ENCODE measurements at regions not wholly inside any gene's neighbourhood (a gene's known extent, or its start where the extent isn't known, plus 50 kb on each side); places are given as distances from the start of the nearest gene placed in this dataset.

DNA sequence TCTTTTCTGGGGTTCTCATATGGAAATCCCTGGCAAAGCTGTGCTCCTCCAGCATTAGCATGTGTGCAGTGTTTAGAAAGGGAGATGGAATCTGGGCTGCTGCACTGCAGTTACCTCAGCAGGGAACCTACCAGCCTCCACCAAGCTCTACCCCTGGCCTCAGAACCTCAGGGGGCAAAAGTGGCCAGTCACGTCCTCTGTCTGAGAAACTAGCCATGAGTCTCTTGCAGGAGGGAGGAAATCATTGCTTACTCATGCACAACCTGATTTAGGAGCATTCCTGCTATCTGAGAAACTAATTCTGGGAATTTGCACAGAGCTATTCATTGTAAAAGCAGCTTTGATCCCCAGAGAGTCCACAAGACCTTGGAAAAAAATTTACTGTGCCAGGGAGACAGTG, 80.6 kb upstream of the IPO9 start:
- Mint-ChIP-seq H3K9me3 (ENCODE audit: insufficient read depth) (no peaks in the 10 kb centered on the region), H3K27me3 (no peaks in the 10 kb centered on the region), H3K27ac (no peak overlapping the region), H3K4me3 (no peak overlapping the region), H3K4me1 (no peaks in the 10 kb centered on the region)
- no peak overlapping the region for H3K9ac ChIP-seq (ENCODE audit: low read length)
- ATAC-seq (ENCODE audit: low read depth) (no peak), DNase-seq (no peak)
- CTCF ChIA-PET, result interaction anchor here (1.3 to 2.0 kb wide), 2 partner anchors 34 to 39 kb away, joined by 4 to 5 read pairs; no protein-coding TSS in a partner anchor
- H3K4me1 ChIP-seq (ENCODE audit: control insufficient read depth in 2 of 2, insufficient read depth in 2 of 2, low read length in 2 of 2), result no peaks in the 10 kb centered on the region
- no peak overlapping the region for H3K4me3 ChIP-seq (ENCODE audit: control extremely low read depth in 1 of 5, extremely low read depth in 1 of 5, insufficient read depth in 1 of 5, low read depth in 2 of 5, low read length in 4 of 5)
- H4K20me1 ChIP-seq (ENCODE audit: control insufficient read depth, insufficient read depth, low read length, poor library complexity, severe bottlenecking), result no peaks in the 10 kb centered on the region
- H3K79me2 ChIP-seq (ENCODE audit: control insufficient read depth, insufficient read depth, low read length), result no peaks in the 10 kb centered on the region
- intact Hi-C loops (cut with micrococcal nuclease), result no loop called here
- no peak for TF ChIP-seq EZH2 (IDR thresholded peaks at IDR 0.05; ENCODE audit: borderline replicate concordance, insufficient read depth, low read depth, low read length, poor library complexity, severe bottlenecking)
- POLR2A ChIA-PET, result no interaction called here
- H3K36me3 ChIP-seq (replicated peaks in 1 of 2; ENCODE audit: control extremely low read depth in 1 of 2, control insufficient read depth in 1 of 2, extremely low read depth in 1 of 2, insufficient read depth in 2 of 2, low read length in 1 of 2), result no peaks in the 10 kb centered on the region
- H2AFZ ChIP-seq (ENCODE audit: insufficient read depth, low read depth, low read length, poor library complexity, severe bottlenecking), result no peak overlapping the region
- no peaks in the 10 kb centered on the region for H3K9me3 ChIP-seq (ENCODE audit: control extremely low read depth in 1 of 3, control insufficient read depth in 2 of 3, insufficient read depth in 1 of 3, low read length in 2 of 3)
- 88% methylated on average over 1 of the region's 1 CpG for WGBS (ENCODE audit: insufficient coverage)
- peaks cover 0 to 2% (median 0%) of the 10 kb centered on the region in 4 experiments for H3K27me3 ChIP-seq (replicated peaks in 1 of 4; ENCODE audit: control extremely low read depth in 1 of 4, control insufficient read depth in 3 of 4, insufficient read depth in 4 of 4, low read length in 3 of 4)
- no peak overlapping the region for H3K27ac ChIP-seq (ENCODE audit: low read length in 2 of 2)
- no peak overlapping the region for H3K4me2 ChIP-seq (replicated peaks; ENCODE audit: low read depth, low read length, poor library complexity, severe bottlenecking)

DNA sequence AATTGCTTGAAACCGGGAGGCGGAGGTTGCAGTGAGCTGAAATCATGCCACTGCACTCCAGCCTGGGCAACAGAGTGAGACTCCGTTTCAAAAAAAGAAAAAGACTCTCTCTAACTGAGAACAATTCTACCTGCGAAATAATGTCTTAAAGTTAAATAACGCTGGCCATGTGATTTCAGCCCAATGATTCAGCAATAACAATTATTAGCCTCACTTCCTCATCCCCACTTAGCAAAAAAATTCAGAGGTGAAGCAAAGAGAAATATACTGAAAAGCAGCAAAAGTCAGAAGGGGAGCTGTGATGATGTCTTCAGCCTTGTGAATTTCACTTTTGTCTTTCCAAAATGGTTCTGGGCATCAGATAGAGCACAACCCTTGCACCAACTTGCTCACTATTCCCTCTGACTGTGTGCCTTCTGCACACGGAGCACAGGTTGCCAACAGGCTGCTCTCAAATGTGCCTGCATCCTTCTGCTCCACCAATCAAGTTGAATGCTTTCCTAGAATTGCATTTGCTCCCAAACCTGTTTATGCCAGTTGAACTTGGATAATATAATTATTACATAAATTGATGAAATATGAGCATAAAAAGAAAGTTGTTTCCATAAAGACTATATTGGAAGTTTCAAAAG, 79.8 kb upstream of the IPO9 start:
- Mint-ChIP-seq H3K27ac (no peak overlapping the region), H3K4me3 (no peak overlapping the region), H3K27me3 (peaks cover under 1% of the 10 kb centered on the region), H3K4me1 (no peaks in the 10 kb centered on the region), H3K9me3 (ENCODE audit: insufficient read depth) (no peaks in the 10 kb centered on the region)
- Histone ChIP-seq H2AFZ (ENCODE audit: insufficient read depth, low read depth, low read length, poor library complexity, severe bottlenecking) (no peak overlapping the region), H3K27ac (ENCODE audit: low read length in 2 of 2) (no peak overlapping the region), H3K79me2 (ENCODE audit: control insufficient read depth, insufficient read depth, low read length) (no peaks in the 10 kb centered on the region), H3K36me3 (replicated peaks in 1 of 2; ENCODE audit: control extremely low read depth in 1 of 2, control insufficient read depth in 1 of 2, extremely low read depth in 1 of 2, insufficient read depth in 2 of 2, low read length in 1 of 2) (no peaks in the 10 kb centered on the region), H3K9me3 (ENCODE audit: control extremely low read depth in 1 of 3, control insufficient read depth in 2 of 3, insufficient read depth in 1 of 3, low read length in 2 of 3) (no peaks in the 10 kb centered on the region), H3K27me3 (replicated peaks in 1 of 4; ENCODE audit: control extremely low read depth in 1 of 4, control insufficient read depth in 3 of 4, insufficient read depth in 4 of 4, low read length in 3 of 4) (no peaks in the 10 kb centered on the region), H3K4me2 (replicated peaks; ENCODE audit: low read depth, low read length, poor library complexity, severe bottlenecking) (no peak overlapping the region), H4K20me1 (ENCODE audit: control insufficient read depth, insufficient read depth, low read length, poor library complexity, severe bottlenecking) (no peaks in the 10 kb centered on the region), H3K4me1 (ENCODE audit: control insufficient read depth in 2 of 2, insufficient read depth in 2 of 2, low read length in 2 of 2) (no peaks in the 10 kb centered on the region), H3K9ac (ENCODE audit: low read length) (no peak overlapping the region), H3K4me3 (ENCODE audit: control extremely low read depth in 1 of 5, extremely low read depth in 1 of 5, insufficient read depth in 1 of 5, low read depth in 2 of 5, low read length in 4 of 5) (no peak overlapping the region)
- intact Hi-C loops (cut with micrococcal nuclease), result no loop called here
- ATAC-seq (ENCODE audit: low read depth) (no peak), DNase-seq (no peak)
- TF ChIP-seq, protein P1, sequence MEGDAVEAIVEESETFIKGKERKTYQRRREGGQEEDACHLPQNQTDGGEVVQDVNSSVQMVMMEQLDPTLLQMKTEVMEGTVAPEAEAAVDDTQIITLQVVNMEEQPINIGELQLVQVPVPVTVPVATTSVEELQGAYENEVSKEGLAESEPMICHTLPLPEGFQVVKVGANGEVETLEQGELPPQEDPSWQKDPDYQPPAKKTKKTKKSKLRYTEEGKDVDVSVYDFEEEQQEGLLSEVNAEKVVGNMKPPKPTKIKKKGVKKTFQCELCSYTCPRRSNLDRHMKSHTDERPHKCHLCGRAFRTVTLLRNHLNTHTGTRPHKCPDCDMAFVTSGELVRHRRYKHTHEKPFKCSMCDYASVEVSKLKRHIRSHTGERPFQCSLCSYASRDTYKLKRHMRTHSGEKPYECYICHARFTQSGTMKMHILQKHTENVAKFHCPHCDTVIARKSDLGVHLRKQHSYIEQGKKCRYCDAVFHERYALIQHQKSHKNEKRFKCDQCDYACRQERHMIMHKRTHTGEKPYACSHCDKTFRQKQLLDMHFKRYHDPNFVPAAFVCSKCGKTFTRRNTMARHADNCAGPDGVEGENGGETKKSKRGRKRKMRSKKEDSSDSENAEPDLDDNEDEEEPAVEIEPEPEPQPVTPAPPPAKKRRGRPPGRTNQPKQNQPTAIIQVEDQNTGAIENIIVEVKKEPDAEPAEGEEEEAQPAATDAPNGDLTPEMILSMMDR (IDR thresholded peaks at IDR 0.05), result no peak
- TF ChIP-seq EZH2 (IDR thresholded peaks at IDR 0.05; ENCODE audit: borderline replicate concordance, insufficient read depth, low read depth, low read length, poor library complexity, severe bottlenecking), result no peak
- POLR2A ChIA-PET, result no interaction called here
- CTCF ChIA-PET, result no interaction called here
- WGBS (ENCODE audit: insufficient coverage), result 94% methylated on average over 3 of the region's 6 CpGs

Measured in B cell (primary cell).